Keratinocyte (primary cell): ENCODE measurements at regions not wholly inside any gene's neighbourhood (a gene's known extent, or its start where the extent isn't known, plus 50 kb on each side); places are given as distances from the start of the nearest gene placed in this dataset.

Experiments
- CTCF ChIP-seq, 3 experiments: IDR thresholded peaks in 1 of 3; conservative IDR thresholded peaks in 1 of 3; optimal IDR thresholded peaks in 1 of 3; 2 replicates in 2 of 3; 3 replicates in 1 of 3; pipeline versions ENCODE3 to v1.5.1; 2011; ENCODE audit warnings: low read length in 3 of 3, mild to moderate bottlenecking in 3 of 3, moderate library complexity in 2 of 3, control low read depth in 1 of 3, inconsistent platforms in 1 of 3; ENCODE audit not compliant: insufficient read depth in 2 of 3; ENCODE audit errors: extremely low read depth in 1 of 3
- EZH2 ChIP-seq: IDR thresholded peaks from one replicate; pipeline ENCODE4 v1.6.1; 2012; ENCODE audit warnings: inconsistent platforms, mild to moderate bottlenecking, low read length, moderate library complexity

DNA sequence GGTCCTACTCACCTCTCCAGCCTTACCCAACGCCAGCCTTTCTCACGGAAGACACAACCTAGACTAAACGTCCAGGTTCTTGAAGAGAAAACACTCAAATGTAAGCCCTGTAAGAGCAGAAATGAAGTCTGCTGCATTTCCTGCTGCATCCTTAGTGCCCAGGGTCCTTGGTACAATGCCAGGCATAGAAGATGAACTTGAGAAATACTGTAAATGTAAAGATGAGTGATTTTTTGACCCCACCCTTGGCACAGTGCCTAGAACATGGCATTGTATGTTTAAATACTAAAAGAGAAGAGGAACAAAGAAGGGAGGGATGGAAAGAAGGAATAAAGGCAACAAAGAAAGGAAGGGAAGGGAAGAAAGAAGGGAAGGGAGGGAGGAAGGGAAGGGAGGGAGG lies 514.6 kb downstream of the MED13L start:
- TF ChIP-seq CTCF (optimal IDR thresholded peaks at IDR 0.05 in 1 of 3, IDR thresholded peaks at IDR 0.05 in 1 of 3, conservative IDR thresholded peaks at IDR 0.05 in 1 of 3; ENCODE audit: extremely low read depth in 1 of 3, insufficient read depth in 2 of 3, low read length in 3 of 3), result no peak
- no peak for TF ChIP-seq EZH2
